Adipocyte (in vitro differentiated cells): ENCODE measurements at regions not wholly inside any gene's neighbourhood (a gene's known extent, or its start where the extent isn't known, plus 50 kb on each side); places are given as distances from the start of the nearest gene placed in this dataset.

ENCODE experiments used
- DNase-seq: peaks from one replicate; pipeline ENCODE4 v3.0.0-alpha.2; 2015; ENCODE audit warnings: low read depth
- H3K27me3 ChIP-seq: replicated peaks from 2 replicates; pipeline ENCODE4 v1.7.0; 2013; ENCODE audit warnings: mild to moderate bottlenecking, low read length, moderate library complexity; ENCODE audit not compliant: control insufficient read depth, insufficient read depth
- H3K36me3 ChIP-seq: 2 replicates; pipeline ENCODE4 v1.7.0; 2013; ENCODE audit warnings: low read length, mild to moderate bottlenecking, moderate library complexity; ENCODE audit not compliant: control insufficient read depth, insufficient read depth, severe bottlenecking
- H3K4me1 ChIP-seq: 2 replicates; pipeline ENCODE4 v1.7.0; 2013; ENCODE audit warnings: mild to moderate bottlenecking, low read length, moderate library complexity; ENCODE audit not compliant: control insufficient read depth, insufficient read depth
- H3K4me3 ChIP-seq: 2 replicates; pipeline ENCODE4 v1.7.0; 2013; ENCODE audit warnings: mild to moderate bottlenecking, low read length, moderate library complexity
- H3K9ac ChIP-seq: 2 replicates; pipeline ENCODE4 v1.7.0; 2013; ENCODE audit warnings: mild to moderate bottlenecking, low read length, moderate library complexity
- H3K9me3 ChIP-seq: 2 replicates; pipeline ENCODE4 v1.7.0; 2013; ENCODE audit warnings: mild to moderate bottlenecking, low read length, moderate library complexity; ENCODE audit not compliant: control insufficient read depth

GRCh38 chr16:65202461-65202860 is 80.6 kb upstream of the CDH11 start:
- Histone ChIP-seq H3K9me3 (no peaks in the 10 kb centered on the region), H3K27me3 (no peaks in the 10 kb centered on the region), H3K4me1 (peaks cover 9% of the 10 kb centered on the region), H3K4me3 (no peak overlapping the region), H3K9ac (no peak overlapping the region), H3K36me3 (no peaks in the 10 kb centered on the region)
- DNase-seq: no peak

GRCh38 chr16:65201511-65201910 is 79.6 kb upstream of the CDH11 start:
- peak overlapping the region; percentile 38 for H3K4me3 ChIP-seq
- H3K27me3 ChIP-seq: no peaks in the 10 kb centered on the region
- H3K9ac ChIP-seq: no peak overlapping the region
- no peaks in the 10 kb centered on the region for H3K36me3 ChIP-seq
- DNase-seq: no peak
- H3K4me1 ChIP-seq: peaks cover 9% of the 10 kb centered on the region
- no peaks in the 10 kb centered on the region for H3K9me3 ChIP-seq

GRCh38 chr16:65200857-65201256 is 79.0 kb upstream of the CDH11 start:
- no peaks in the 10 kb centered on the region for H3K36me3 ChIP-seq
- DNase-seq: no peak
- peaks cover 9% of the 10 kb centered on the region for H3K4me1 ChIP-seq
- no peaks in the 10 kb centered on the region for H3K9me3 ChIP-seq
- H3K27me3 ChIP-seq: no peaks in the 10 kb centered on the region
- no peak overlapping the region for H3K9ac ChIP-seq
- H3K4me3 ChIP-seq: no peak overlapping the region

GRCh38 chr16:65200156-65200773 is 78.4 kb upstream of the CDH11 start:
- Histone ChIP-seq H3K36me3 (no peaks in the 10 kb centered on the region), H3K27me3 (no peaks in the 10 kb centered on the region), H3K4me1 (peaks cover 9% of the 10 kb centered on the region), H3K9ac (no peak overlapping the region), H3K4me3 (peak overlapping the region; percentile 23), H3K9me3 (no peaks in the 10 kb centered on the region)
- DNase-seq: no peak

- Histone ChIP-seq H3K4me3 (no peak overlapping the region), H3K4me1 (peaks cover 9% of the 10 kb centered on the region), H3K36me3 (no peaks in the 10 kb centered on the region), H3K9me3 (no peaks in the 10 kb centered on the region), H3K9ac (no peak overlapping the region), H3K27me3 (no peaks in the 10 kb centered on the region)
- peak; percentile 24 for DNase-seq
Observed at GRCh38 chr16:65196420-65197075, 74.7 kb upstream of the CDH11 start.

GRCh38 chr16:65195998-65196397 is 74.1 kb upstream of the CDH11 start:
- Histone ChIP-seq H3K9ac (no peak overlapping the region), H3K27me3 (no peaks in the 10 kb centered on the region), H3K36me3 (no peaks in the 10 kb centered on the region), H3K4me3 (no peak overlapping the region), H3K9me3 (no peaks in the 10 kb centered on the region), H3K4me1 (peaks cover 6% of the 10 kb centered on the region)
- DNase-seq: peak; percentile 58

GRCh38 chr16:65185241-65185778 is 63.4 kb upstream of the CDH11 start:
- Histone ChIP-seq H3K36me3 (no peaks in the 10 kb centered on the region), H3K27me3 (no peaks in the 10 kb centered on the region), H3K4me1 (peaks cover 6% of the 10 kb centered on the region), H3K4me3 (no peak overlapping the region), H3K9ac (no peak overlapping the region), H3K9me3 (no peaks in the 10 kb centered on the region)
- DNase-seq: no peak

GRCh38 chr16:65181071-65181561 is 59.3 kb upstream of the CDH11 start:
- H3K4me1 ChIP-seq: peaks cover 29% of the 10 kb centered on the region
- H3K27me3 ChIP-seq: no peaks in the 10 kb centered on the region
- DNase-seq: peak; percentile 54

GRCh38 chr16:65178151-65178550 is 56.3 kb upstream of the CDH11 start:
- Histone ChIP-seq H3K9me3 (no peaks in the 10 kb centered on the region), H3K27me3 (no peaks in the 10 kb centered on the region), H3K4me3 (no peak overlapping the region), H3K9ac (no peak overlapping the region), H3K36me3 (no peaks in the 10 kb centered on the region), H3K4me1 (peaks cover 33% of the 10 kb centered on the region)
- no peak for DNase-seq

More at GRCh38 chr16:65181071-65181561, 59.3 kb upstream of the CDH11 start:
- Histone ChIP-seq H3K9ac (no peak overlapping the region), H3K9me3 (no peaks in the 10 kb centered on the region), H3K36me3 (no peaks in the 10 kb centered on the region), H3K4me3 (no peak overlapping the region)

GRCh38 chr16:65176603-65177002 is 54.7 kb upstream of the CDH11 start:
- Histone ChIP-seq H3K27me3 (no peaks in the 10 kb centered on the region), H3K4me3 (peak overlapping the region; percentile 1), H3K9me3 (no peaks in the 10 kb centered on the region), H3K4me1 (peaks cover 33% of the 10 kb centered on the region), H3K36me3 (no peaks in the 10 kb centered on the region), H3K9ac (peak overlapping the region; percentile 23)
- peak; percentile 67 for DNase-seq

GRCh38 chr16:65172356-65172755 is 50.5 kb upstream of the CDH11 start:
- Histone ChIP-seq H3K9me3 (no peaks in the 10 kb centered on the region), H3K9ac (no peak overlapping the region), H3K4me3 (no peak overlapping the region), H3K27me3 (no peaks in the 10 kb centered on the region), H3K4me1 (peaks cover 18% of the 10 kb centered on the region), H3K36me3 (no peaks in the 10 kb centered on the region)
- DNase-seq: no peak
